IMR-90 (cell line): ENCODE measurements at regions not wholly inside any gene's neighbourhood (a gene's known extent, or its start where the extent isn't known, plus 50 kb on each side); places are given as distances from the start of the nearest gene placed in this dataset.

ENCODE experiments used
- ATAC-seq: fragments of 200-7000 bp; cut with Tn5 transposase; 2 replicates; pipeline ENCODE4 v1.9.1; 2020; ENCODE audit warnings: low read depth, mild to moderate bottlenecking, moderate library complexity
- BruUV-seq: library from RNA; stranded (reverse); fragments of 400-500 nt; replicated peaks from 2 replicates; lab custom pipeline; 2021; lab: Mats Ljungman, UMichigan
- CTCF ChIA-PET: fragments of 300-600 bp; formaldehyde crosslinking; extraction: SDS; loops from one replicate; lab custom pipeline; 2021; ENCODE audit warnings: antibody characterized with exemption; lab: Yijun Ruan, JAX
- POLR2A ChIA-PET: fragments of 300-600 bp; sonication (Branson Sonifier 250); formaldehyde crosslinking; loops from one replicate; lab custom pipeline; 2022; ENCODE audit warnings: antibody characterized with exemption; ENCODE audit not compliant: unreplicated experiment; lab: Charles Lee
- DNase-seq: peaks from one replicate; pipeline ENCODE4 v3.0.0; 2013
- H2AFZ ChIP-seq: replicated peaks from 2 replicates; pipeline ENCODE3; 2013; ENCODE audit warnings: low read length, mild to moderate bottlenecking; ENCODE audit not compliant: poor library complexity
- H2AK5ac ChIP-seq: 2 replicates; pipeline ENCODE4 v1.6.1; 2013; ENCODE audit warnings: low read depth, low read length, inconsistent platforms
- H2AK9ac ChIP-seq: replicated peaks from 2 replicates; pipeline ENCODE3; 2013; ENCODE audit warnings: mild to moderate bottlenecking, low read depth, low read length, moderate library complexity; ENCODE audit not compliant: poor library complexity
- H2BK120ac ChIP-seq: 2 replicates; pipeline ENCODE4 v1.6.1; 2013; ENCODE audit warnings: low read depth, low read length, inconsistent platforms
- H2BK15ac ChIP-seq: 3 replicates; pipeline ENCODE4 v1.6.1; 2013; ENCODE audit warnings: low read depth, low read length, inconsistent platforms
- H2BK20ac ChIP-seq: 2 replicates; pipeline ENCODE4 v1.6.1; 2013; ENCODE audit warnings: low read depth, mild to moderate bottlenecking, inconsistent platforms, low read length, moderate library complexity
- H2BK5ac ChIP-seq: 2 replicates; pipeline ENCODE4 v1.6.1; 2013; ENCODE audit warnings: mild to moderate bottlenecking, low read depth, low read length, inconsistent platforms; ENCODE audit not compliant: poor library complexity, severe bottlenecking
- H3K14ac ChIP-seq: replicated peaks from 2 replicates; pipeline ENCODE4 v1.6.1; 2013; ENCODE audit warnings: low read depth, low read length, inconsistent platforms
- H3K18ac ChIP-seq: 2 replicates; pipeline ENCODE4 v1.6.1; 2013; ENCODE audit warnings: low read depth, low read length, control low read depth
- H3K23ac ChIP-seq: 2 replicates; pipeline ENCODE4 v1.6.1; 2013; ENCODE audit warnings: low read depth, low read length, inconsistent platforms
- H3K27ac ChIP-seq: 2 replicates; pipeline ENCODE4 v1.5.1; 2013; ENCODE audit warnings: mild to moderate bottlenecking, control low read depth, low read length; ENCODE audit not compliant: insufficient read depth
- H3K27me3 ChIP-seq: 2 replicates; pipeline ENCODE4 v1.6.1; 2013; ENCODE audit warnings: low read length; ENCODE audit not compliant: control insufficient read depth, insufficient read depth
- H3K36me3 ChIP-seq: 2 replicates; pipeline ENCODE4 v1.6.1; 2013; ENCODE audit warnings: low read length, mixed read lengths; ENCODE audit not compliant: control insufficient read depth, insufficient read depth
- H3K4ac ChIP-seq: 2 replicates; pipeline ENCODE4 v1.6.1; 2013; ENCODE audit warnings: low read depth, low read length, inconsistent platforms
- H3K4me1 ChIP-seq: 2 replicates; pipeline ENCODE4 v1.6.1; 2013; ENCODE audit warnings: low read length, mixed read lengths; ENCODE audit not compliant: control insufficient read depth, insufficient read depth
- H3K4me2 ChIP-seq: 2 replicates; pipeline ENCODE4 v1.6.1; 2013; ENCODE audit warnings: low read depth, mild to moderate bottlenecking, control low read depth, low read length, moderate library complexity
- H3K4me3 ChIP-seq: 2 replicates; pipeline ENCODE4 v1.5.1; 2013; ENCODE audit warnings: low read depth, mild to moderate bottlenecking, control low read depth, low read length, moderate library complexity; ENCODE audit not compliant: insufficient read depth
- H3K56ac ChIP-seq: 2 replicates; pipeline ENCODE4 v1.6.1; 2013; ENCODE audit warnings: low read length, inconsistent platforms; ENCODE audit not compliant: insufficient read depth; ENCODE audit errors: extremely low read depth
- H3K79me1 ChIP-seq, 2 experiments: 2 replicates each; pipeline ENCODE4 v1.6.1; 2013; ENCODE audit warnings: low read length in 2 of 2, inconsistent platforms in 1 of 2, low read depth in 1 of 2
- H3K9ac ChIP-seq: 2 replicates; pipeline ENCODE4 v1.6.1; 2013; ENCODE audit warnings: low read depth, low read length, control low read depth
- H3K9me1 ChIP-seq: 2 replicates; pipeline ENCODE4 v1.6.1; 2013; ENCODE audit warnings: low read length, inconsistent platforms; ENCODE audit not compliant: insufficient read depth
- H3K9me3 ChIP-seq: 2 replicates; pipeline ENCODE4 v1.6.1; 2013; ENCODE audit warnings: low read length; ENCODE audit not compliant: control insufficient read depth, insufficient read depth
- H4K20me1 ChIP-seq: 2 replicates; pipeline ENCODE4 v1.6.1; 2013; ENCODE audit warnings: low read length, inconsistent platforms; ENCODE audit not compliant: insufficient read depth
- H4K5ac ChIP-seq: 2 replicates; pipeline ENCODE4 v1.6.1; 2013; ENCODE audit warnings: mild to moderate bottlenecking, low read depth, low read length, control low read depth
- H4K8ac ChIP-seq, 2 experiments: 2 replicates each; pipeline ENCODE4 v1.6.1; 2013; ENCODE audit warnings: low read depth in 2 of 2, low read length in 2 of 2, control low read depth in 1 of 2, inconsistent platforms in 1 of 2
- H4K91ac ChIP-seq: 2 replicates; pipeline ENCODE4 v1.6.1; 2013; ENCODE audit warnings: low read depth, low read length, inconsistent platforms; ENCODE audit not compliant: insufficient read depth
- BHLHE40 ChIP-seq: fragments of 150-350 bp; IDR thresholded peaks from 2 replicates; pipeline ENCODE4 v1.6.1; 2016; ENCODE audit warnings: mild to moderate bottlenecking, low read depth, low read length
- MXI1 ChIP-seq: IDR thresholded peaks from 2 replicates; pipeline ENCODE4 v1.6.1; 2012; ENCODE audit warnings: low read depth, mild to moderate bottlenecking, low read length, moderate library complexity, borderline replicate concordance
- NFE2L2 ChIP-seq: fragments of 150-350 bp; IDR thresholded peaks from 2 replicates; pipeline ENCODE4 v1.6.1; 2016; ENCODE audit warnings: low read depth, mild to moderate bottlenecking, low read length
- POLR2A ChIP-seq: IDR thresholded peaks from 2 replicates; pipeline ENCODE4 v1.6.1; 2012; ENCODE audit warnings: mild to moderate bottlenecking, low read depth, low read length
- WGBS, 2 experiments: methylation state at CpG; one replicate each; pipeline versions ENCODE4 v1.1.5 to v1.1.7; 2013; ENCODE audit warnings: missing lambda C conversion rate in 2 of 2; ENCODE audit not compliant: insufficient read length in 1 of 2; ENCODE audit errors: extremely low coverage in 2 of 2; 5-methylcytosine and 5-hydroxymethylcytosine counted together
- dilution Hi-C: fragments of 300-500 bp; cut with HindIII; formaldehyde crosslinking; loops from one replicate; pipeline ENCODE4 v1.14.3; 2018; ENCODE audit warnings: low sequenced_read_pairs; ENCODE audit not compliant: unreplicated experiment
- in situ Hi-C: fragments of 300-500 bp; cut with MboI; formaldehyde crosslinking; loops from 3 replicates; pipeline ENCODE4 v1.14.3; 2019; ENCODE audit warnings: low sequenced_read_pairs, inconsistent platforms, mixed read lengths
- intact Hi-C: fragments of 100-400 bp; cut with micrococcal nuclease; formaldehyde crosslinking; loops from 2 replicates; pipeline ENCODE4 v1.10.0; 2022

DNA sequence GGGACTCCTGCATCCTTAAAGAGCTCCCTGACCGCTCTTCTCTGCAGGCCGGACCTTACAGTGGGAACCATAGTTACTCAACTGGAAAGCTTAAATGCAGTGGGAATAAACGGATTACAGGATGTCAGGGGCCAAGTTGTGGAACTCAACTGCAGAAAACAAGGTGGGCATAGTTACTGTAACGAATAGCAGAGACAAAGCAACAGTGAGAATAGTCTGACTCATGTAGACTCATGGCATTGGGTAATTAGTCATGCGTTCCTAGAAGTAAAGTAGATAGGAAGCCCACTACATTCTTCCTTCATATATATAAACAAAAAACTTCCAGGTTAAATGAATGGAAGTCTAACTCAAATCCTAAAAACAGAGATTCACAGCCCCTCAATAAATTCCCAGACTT lies 95.5 kb upstream of the CHRNA7 start:
- Histone ChIP-seq H3K27me3 (no peaks in the 10 kb centered on the region), H2AK9ac (no peak overlapping the region), H3K4me3 (no peak overlapping the region), H2BK15ac (no peak overlapping the region), H3K4ac (no peak overlapping the region), H2AK5ac (no peak overlapping the region), H3K4me1 (no peaks in the 10 kb centered on the region), H2BK20ac (no peak overlapping the region), H4K20me1 (no peaks in the 10 kb centered on the region), H4K91ac (no peak overlapping the region), H3K79me1 (no peaks in the 10 kb centered on the region), H3K9me1 (no peaks in the 10 kb centered on the region), H2AFZ (no peak overlapping the region), H2BK120ac (no peak overlapping the region), H3K4me2 (no peak overlapping the region), H3K36me3 (no peaks in the 10 kb centered on the region), H3K56ac (no peak overlapping the region), H3K27ac (no peak overlapping the region), H4K5ac (no peak overlapping the region), H2BK5ac (no peak overlapping the region), H4K8ac (no peak overlapping the region), H3K9me3 (peaks cover 2% of the 10 kb centered on the region; the same call in 1 of the 2 replicates), H3K14ac (no peak overlapping the region), H3K23ac (no peak overlapping the region), H3K18ac (no peak overlapping the region), H3K9ac (no peak overlapping the region)
- ATAC-seq (no peak), DNase-seq (no peak)
- ChIA-PET CTCF (no interaction called here), POLR2A (no interaction called here)
- dilution Hi-C loops (no loop called here), intact Hi-C loops (no loop called here), in situ Hi-C loops (no loop called here)
- TF ChIP-seq MXI1, result no peak
- no peak for TF ChIP-seq NFE2L2
- no peak for TF ChIP-seq POLR2A
- TF ChIP-seq BHLHE40, result no peak
- 83% methylated on average over 1 of the region's 5 CpGs; no CpG with 5 or more reads in 1 of the 2 experiments for WGBS, 2 experiments
- no TSS peak for BruUV-seq
